Esophagus muscularis mucosa (tissue), 4 donors: ENCODE measurements at regions not wholly inside any gene's neighbourhood (a gene's known extent, or its start where the extent isn't known, plus 50 kb on each side); places are given as distances from the start of the nearest gene placed in this dataset.
"Not testable (repeated sequence)": the region's sequence is repeated elsewhere in the genome, so short reads cannot be mapped to it uniquely, and the experiment has no call there.

Source experiments
- DNase-seq: peaks from one replicate; pipeline ENCODE4 v3.0.0-alpha.2; 2017; ENCODE audit errors: extremely low spot score
- H3K27ac ChIP-seq, 4 donors: fragments of 200-600 bp; sonication (generic); replicated peaks in 1 of 4; 1 replicate in 3 of 4; 2 replicates in 1 of 4; pipeline ENCODE4 v1.5.1; 2016 to 2019; ENCODE audit warnings: mild to moderate bottlenecking in 1 of 4
- H3K27me3 ChIP-seq, 4 donors: fragments of 200-600 bp; sonication (generic); one replicate each; pipeline versions ENCODE4 v1.5.1 to v1.6.0; 2016 to 2019
- H3K36me3 ChIP-seq, 4 donors: fragments of 200-600 bp; sonication (generic); one replicate each; pipeline ENCODE4 v1.5.1; 2016 to 2019
- H3K4me1 ChIP-seq, 4 donors: fragments of 200-600 bp; sonication (generic); one replicate each; pipeline ENCODE4 v1.5.1; 2016 to 2019
- H3K4me3 ChIP-seq, 4 donors: fragments of 200-600 bp; sonication (generic); 1 replicate in 2 of 4; 2 replicates in 2 of 4; pipeline ENCODE4 v1.5.1; 2016 to 2019; ENCODE audit warnings: mild to moderate bottlenecking in 4 of 4, moderate library complexity in 1 of 4
- H3K9me3 ChIP-seq, 4 donors: fragments of 200-600 bp; sonication (generic); 1 replicate in 3 of 4; 2 replicates in 1 of 4; pipeline ENCODE4 v1.5.1; 2016 to 2019
- EP300 ChIP-seq: sonication (generic); formaldehyde crosslinking; IDR thresholded peaks from one replicate; pipeline ENCODE4 v1.6.1; 2017; ENCODE audit warnings: antibody characterized with exemption
- POLR2A ChIP-seq: fragments of 450-650 bp; IDR thresholded peaks from one replicate; pipeline ENCODE4 v1.6.1; 2017; ENCODE audit warnings: antibody characterized with exemption, moderate library complexity, mild to moderate bottlenecking, low read depth
- POLR2AphosphoS5 ChIP-seq, 2 donors: sonication (generic); formaldehyde crosslinking; IDR thresholded peaks; one replicate each; pipeline ENCODE4 v1.6.1; 2017; ENCODE audit warnings: antibody characterized with exemption in 2 of 2
- WGBS: methylation state at CpG from one replicate; pipeline ENCODE4 v1.1.5; 2018; 5-methylcytosine and 5-hydroxymethylcytosine counted together
- intact Hi-C: fragments of 100-400 bp; cut with DNase I; formaldehyde crosslinking; loops from one replicate; pipeline ENCODE4 v1.15.1; 2023
- TF ChIP-seq, protein P1 (sequence below), 3 experiments: fragments of 200-600 bp in 2 of 3; fragments of 450-650 bp in 1 of 3; sonication (generic) in 2 of 3; IDR thresholded peaks; one replicate each; pipeline ENCODE4 v1.5.1; 2017 to 2019; ENCODE audit warnings: antibody characterized with exemption in 3 of 3, mild to moderate bottlenecking in 2 of 3, moderate library complexity in 1 of 3

DNA sequence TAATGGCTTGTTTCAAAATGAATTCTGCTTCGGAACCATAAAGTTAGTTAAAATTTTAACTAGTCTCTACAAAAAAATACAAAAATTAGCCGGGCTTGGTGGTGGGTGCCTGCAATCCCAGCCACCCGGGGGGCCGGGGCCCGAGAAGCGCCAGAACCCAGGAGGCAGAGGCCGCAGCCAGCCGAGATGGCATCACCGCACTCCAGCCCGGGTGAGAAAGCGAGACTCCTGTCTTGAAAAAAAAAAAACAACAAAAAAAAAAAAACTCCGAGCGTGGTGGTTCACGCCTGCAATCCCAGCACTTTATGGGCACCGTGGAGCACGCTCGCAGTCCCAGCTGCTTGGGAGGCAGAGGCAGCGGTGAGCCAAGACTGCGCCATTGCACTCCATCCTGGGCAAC is 781.4 kb downstream of the BRINP3 start:
- H3K4me1 ChIP-seq, result no peaks in the 10 kb centered on the region
- no peak for TF ChIP-seq POLR2A
- no peak for TF ChIP-seq POLR2AphosphoS5 (IDR thresholded peaks at IDR 0.05)
- TF ChIP-seq, protein P1, sequence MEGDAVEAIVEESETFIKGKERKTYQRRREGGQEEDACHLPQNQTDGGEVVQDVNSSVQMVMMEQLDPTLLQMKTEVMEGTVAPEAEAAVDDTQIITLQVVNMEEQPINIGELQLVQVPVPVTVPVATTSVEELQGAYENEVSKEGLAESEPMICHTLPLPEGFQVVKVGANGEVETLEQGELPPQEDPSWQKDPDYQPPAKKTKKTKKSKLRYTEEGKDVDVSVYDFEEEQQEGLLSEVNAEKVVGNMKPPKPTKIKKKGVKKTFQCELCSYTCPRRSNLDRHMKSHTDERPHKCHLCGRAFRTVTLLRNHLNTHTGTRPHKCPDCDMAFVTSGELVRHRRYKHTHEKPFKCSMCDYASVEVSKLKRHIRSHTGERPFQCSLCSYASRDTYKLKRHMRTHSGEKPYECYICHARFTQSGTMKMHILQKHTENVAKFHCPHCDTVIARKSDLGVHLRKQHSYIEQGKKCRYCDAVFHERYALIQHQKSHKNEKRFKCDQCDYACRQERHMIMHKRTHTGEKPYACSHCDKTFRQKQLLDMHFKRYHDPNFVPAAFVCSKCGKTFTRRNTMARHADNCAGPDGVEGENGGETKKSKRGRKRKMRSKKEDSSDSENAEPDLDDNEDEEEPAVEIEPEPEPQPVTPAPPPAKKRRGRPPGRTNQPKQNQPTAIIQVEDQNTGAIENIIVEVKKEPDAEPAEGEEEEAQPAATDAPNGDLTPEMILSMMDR (IDR thresholded peaks at IDR 0.05), result no peak
- TF ChIP-seq EP300, result no peak
- H3K36me3 ChIP-seq, result no peaks in the 10 kb centered on the region
- WGBS, result 94% methylated on average over 19 of the region's 19 CpGs
- intact Hi-C loops, result no loop called here
- no peak overlapping the region for H3K4me3 ChIP-seq
- H3K9me3 ChIP-seq, result no peaks in the 10 kb centered on the region
- DNase-seq, result no peak
- no peaks in the 10 kb centered on the region for H3K27me3 ChIP-seq
- H3K27ac ChIP-seq, result no peak overlapping the region

DNA sequence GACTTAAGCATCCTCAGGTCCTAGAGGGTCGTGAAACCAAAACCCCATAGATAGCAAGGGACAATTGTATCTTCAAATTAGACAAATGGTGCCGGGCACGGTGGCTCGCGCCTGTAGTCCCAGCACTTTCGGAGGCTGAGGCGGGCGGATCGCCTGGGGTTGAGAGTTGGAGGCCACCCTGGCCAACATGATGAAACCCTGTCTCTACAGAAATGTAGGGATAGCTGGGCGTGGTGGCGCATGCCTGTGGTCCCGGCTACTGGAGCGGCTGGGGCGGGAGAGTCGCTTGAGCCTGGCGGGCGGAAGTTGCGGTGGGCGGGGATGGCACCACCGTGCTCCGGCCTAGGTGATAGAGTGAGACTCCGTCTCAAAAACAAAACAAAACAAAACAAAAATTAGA is 780.6 kb downstream of the BRINP3 start:
- WGBS, result 97% methylated on average over 22 of the region's 22 CpGs
- intact Hi-C loops, result no loop called here
- H3K4me1 ChIP-seq, result no peaks in the 10 kb centered on the region
- no peaks in the 10 kb centered on the region for H3K9me3 ChIP-seq
- H3K27ac ChIP-seq, result no peak overlapping the region
- no peaks in the 10 kb centered on the region for H3K27me3 ChIP-seq
- H3K4me3 ChIP-seq, result no peak overlapping the region
- no peak for DNase-seq
- TF ChIP-seq EP300 (no peak), POLR2A (no peak), POLR2AphosphoS5 (IDR thresholded peaks at IDR 0.05) (no peak)
- TF ChIP-seq, protein P1 (IDR thresholded peaks at IDR 0.05), result no peak
- no peaks in the 10 kb centered on the region for H3K36me3 ChIP-seq

DNA sequence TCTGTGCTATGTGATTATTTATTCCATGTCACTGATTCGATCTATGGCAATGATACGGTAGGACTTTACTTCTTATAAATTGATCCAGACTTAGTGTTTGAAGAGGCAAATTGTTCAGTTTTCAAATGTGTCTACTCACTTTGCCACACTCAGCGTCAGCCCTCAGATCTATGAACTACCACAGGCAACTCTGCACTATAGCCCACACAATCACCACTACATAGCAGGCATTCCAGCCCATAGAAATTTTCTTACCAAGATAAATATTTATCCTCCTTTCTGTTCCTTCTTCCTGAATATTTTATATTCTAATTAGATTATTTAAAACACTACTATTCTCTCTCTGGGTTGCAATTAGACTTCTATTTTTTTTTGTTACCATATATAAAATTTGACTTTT is 776.1 kb downstream of the BRINP3 start:
- Histone ChIP-seq H3K27ac (no peak overlapping the region), H3K4me1 (no peaks in the 10 kb centered on the region), H3K36me3 (no peaks in the 10 kb centered on the region), H3K9me3 (no peaks in the 10 kb centered on the region), H3K4me3 (no peak overlapping the region), H3K27me3 (no peaks in the 10 kb centered on the region)
- TF ChIP-seq, protein P1 (IDR thresholded peaks at IDR 0.05), result no peak
- TF ChIP-seq POLR2AphosphoS5 (IDR thresholded peaks at IDR 0.05), result no peak
- TF ChIP-seq EP300, result no peak
- TF ChIP-seq POLR2A, result no peak
- DNase-seq, result no peak
- intact Hi-C loops, result no loop called here
- WGBS, result 85% methylated on average over 3 of the region's 3 CpGs

DNA sequence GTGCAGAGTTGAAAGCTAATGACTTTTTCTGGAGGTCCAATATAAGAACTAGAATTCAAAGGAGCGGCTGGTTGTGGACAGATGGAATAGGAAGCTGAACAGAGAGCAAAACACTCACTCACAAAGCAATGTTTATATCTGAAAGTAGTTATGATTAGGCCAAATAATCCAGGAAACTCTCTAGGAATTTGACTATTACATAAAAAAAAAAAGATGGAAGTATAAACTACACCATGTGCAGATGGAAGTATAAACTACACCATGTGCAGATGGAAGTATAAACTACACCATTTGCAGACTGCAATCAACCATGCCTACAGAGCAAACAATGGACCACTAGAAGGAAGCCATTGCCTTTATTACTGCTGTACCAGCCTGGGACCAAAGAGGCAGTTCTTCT is 771.1 kb downstream of the BRINP3 start:
- intact Hi-C loops, result no loop called here
- Histone ChIP-seq H3K9me3 (no peaks in the 10 kb centered on the region), H3K27me3 (no peaks in the 10 kb centered on the region), H3K36me3 (no peaks in the 10 kb centered on the region), H3K4me1 (no peaks in the 10 kb centered on the region), H3K4me3 (no peak overlapping the region), H3K27ac (no peak overlapping the region)
- DNase-seq, result no peak
- TF ChIP-seq EP300 (no peak), POLR2A (no peak), POLR2AphosphoS5 (IDR thresholded peaks at IDR 0.05) (no peak)
- TF ChIP-seq, protein P1 (IDR thresholded peaks at IDR 0.05), result no peak
- 83% methylated on average over 1 of the region's 1 CpG for WGBS

DNA sequence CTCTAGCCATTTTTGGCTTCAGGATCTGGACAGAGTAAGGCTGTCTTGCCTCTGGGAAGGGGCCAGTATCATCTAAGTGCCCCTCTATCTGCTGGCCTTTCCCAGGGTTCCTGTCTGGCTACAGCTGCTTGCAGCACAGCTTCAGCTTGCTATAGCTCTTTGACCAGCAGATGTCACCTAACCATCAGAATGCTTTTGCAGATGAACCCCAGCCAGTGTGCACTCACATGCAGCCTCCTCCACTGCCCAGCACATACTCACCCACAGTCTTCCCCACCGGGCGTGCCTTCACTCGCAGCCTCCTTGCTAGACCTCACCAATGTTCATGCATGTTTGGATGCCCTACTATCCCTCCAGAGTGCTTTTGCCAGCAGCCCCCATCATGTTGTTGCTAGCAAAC is 769.0 kb downstream of the BRINP3 start:
- intact Hi-C loops, result no loop called here
- no peaks in the 10 kb centered on the region for H3K4me1 ChIP-seq
- H3K27me3 ChIP-seq, result no peaks in the 10 kb centered on the region
- no peak overlapping the region for H3K4me3 ChIP-seq
- WGBS, result 92% methylated on average over 3 of the region's 3 CpGs
- DNase-seq, result no peak
- H3K36me3 ChIP-seq, result no peaks in the 10 kb centered on the region
- H3K9me3 ChIP-seq, result no peaks in the 10 kb centered on the region
- TF ChIP-seq, protein P1 (IDR thresholded peaks at IDR 0.05), result no peak
- no peak for TF ChIP-seq POLR2AphosphoS5 (IDR thresholded peaks at IDR 0.05)
- no peak for TF ChIP-seq EP300
- TF ChIP-seq POLR2A, result no peak
- H3K27ac ChIP-seq, result no peak overlapping the region

DNA sequence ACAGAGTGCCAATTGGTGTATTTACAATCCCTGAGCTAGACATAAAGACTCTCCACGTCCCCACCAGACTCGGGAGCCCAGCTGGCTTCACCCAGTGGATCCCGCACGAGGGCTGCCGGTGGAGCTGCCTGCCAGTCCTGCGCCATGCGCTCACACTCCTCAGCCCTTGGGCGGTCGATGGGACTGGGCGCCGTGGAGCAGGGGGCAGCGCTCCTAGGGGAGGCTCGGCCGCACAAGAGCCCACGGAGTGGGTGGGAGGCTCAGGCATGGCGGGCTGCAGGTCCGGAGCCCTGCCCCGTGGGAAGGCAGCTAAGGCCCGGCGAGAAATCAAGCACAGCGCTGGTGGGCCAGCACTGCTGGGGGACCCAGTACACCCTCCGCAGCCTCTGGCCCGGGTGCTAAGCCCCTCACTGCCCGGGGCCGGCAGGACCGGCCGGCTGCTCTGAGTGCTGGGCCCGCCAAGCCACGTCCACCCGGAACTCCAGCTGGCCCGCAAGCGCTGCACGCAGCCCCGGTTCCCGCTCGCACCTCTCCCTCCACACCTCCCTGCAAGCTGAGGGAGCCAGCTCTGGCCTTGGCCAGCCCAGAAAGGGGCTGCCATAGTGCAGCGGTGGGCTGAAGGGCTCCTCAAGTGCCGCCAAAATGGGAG is 759.4 kb downstream of the BRINP3 start:
- H3K36me3 ChIP-seq, H3K27ac ChIP-seq, H3K4me3 ChIP-seq, DNase-seq, intact Hi-C loops, H3K4me1 ChIP-seq, H3K27me3 ChIP-seq, H3K9me3 ChIP-seq: not testable (repeated sequence)
- WGBS, result 98% methylated on average over 4 of the region's 38 CpGs
